OCI-LY3 (cell line): ENCODE measurements at regions not wholly inside any gene's neighbourhood (a gene's known extent, or its start where the extent isn't known, plus 50 kb on each side); places are given as distances from the start of the nearest gene placed in this dataset.

Experiments
- H2AFZ ChIP-seq: fragments of 200-600, 300-600 bp; shearing (Covaris generic); 2 replicates; pipeline ENCODE4 v1.6.0; 2014; ENCODE audit warnings: antibody characterized with exemption, low read depth, low read length
- H3K27ac ChIP-seq: fragments of 200-600, 300-600 bp; sonication (generic); 2 replicates; pipeline ENCODE4 v1.5.1; 2014; ENCODE audit warnings: mild to moderate bottlenecking, low read length, moderate library complexity, mixed read lengths
- H3K27me3 ChIP-seq: fragments of 200-600, 300-600 bp; sonication (generic); 2 replicates; pipeline ENCODE4 v1.6.1; 2014; ENCODE audit warnings: low read depth, low read length, mixed read lengths
- H3K36me3 ChIP-seq: fragments of 200-600, 300-600 bp; sonication (generic); replicated peaks from 2 replicates; pipeline ENCODE3; 2014; ENCODE audit warnings: low read depth, low read length, mixed read lengths
- H3K4me1 ChIP-seq: fragments of 300-600, 200-600 bp; sonication (generic); 2 replicates; pipeline ENCODE4 v1.6.1; 2014; ENCODE audit warnings: low read length, mixed read lengths
- H3K4me2 ChIP-seq: fragments of 200-600, 300-600 bp; sonication (generic); 2 replicates; pipeline ENCODE4 v1.6.1; 2014; ENCODE audit warnings: low read length, mixed read lengths
- H3K4me3 ChIP-seq: fragments of 300-600, 200-600 bp; sonication (generic); 2 replicates; pipeline ENCODE4 v1.5.1; 2014; ENCODE audit warnings: antibody characterized with exemption, mild to moderate bottlenecking, low read length, moderate library complexity
- H3K79me2 ChIP-seq: fragments of 300-600, 200-600 bp; shearing (Covaris generic); 2 replicates; pipeline ENCODE4 v1.6.1; 2014; ENCODE audit warnings: mild to moderate bottlenecking, low read length, mixed read lengths
- H3K9ac ChIP-seq: fragments of 300-600, 200-600 bp; shearing (Covaris generic); 2 replicates; pipeline ENCODE4 v1.6.0; 2014; ENCODE audit warnings: mild to moderate bottlenecking, low read length, moderate library complexity
- H3K9me3 ChIP-seq: fragments of 200-600, 300-600 bp; shearing (Covaris generic); 2 replicates; pipeline ENCODE4 v1.6.1; 2014; ENCODE audit warnings: low read length, mixed read lengths; ENCODE audit not compliant: insufficient read depth
- H4K20me1 ChIP-seq: fragments of 200-600, 300-600 bp; sonication (generic); 2 replicates; pipeline ENCODE4 v1.6.1; 2016; ENCODE audit warnings: low read length, mixed read lengths; ENCODE audit not compliant: insufficient read depth
- CTCF ChIP-seq: fragments of 200-600, 300-600 bp; sonication (generic); IDR thresholded peaks from 2 replicates; pipeline ENCODE4 v1.5.1; 2014; ENCODE audit warnings: antibody characterized with exemption, low read length, low read depth
- EZH2phosphoT487 ChIP-seq: fragments of 200-600 bp; shearing (Covaris generic); IDR thresholded peaks from 2 replicates; pipeline ENCODE4 v1.6.1; 2018; ENCODE audit warnings: antibody characterized with exemption, mixed run types, low read depth

- no peak overlapping the region for H3K9ac ChIP-seq
- TF ChIP-seq CTCF (no peak), EZH2phosphoT487 (no peak)
These were observed 293.4 kb upstream of the F9 start for GRCh38 chrX:139237141-139237540.

GRCh38 chrX:139234898-139235297 lies 295.6 kb upstream of the F9 start:
- no peaks in the 10 kb centered on the region for H3K79me2 ChIP-seq
- H4K20me1 ChIP-seq, result no peaks in the 10 kb centered on the region

More at GRCh38 chrX:139237141-139237540, 293.4 kb upstream of the F9 start:
- H3K4me1 ChIP-seq, result no peaks in the 10 kb centered on the region
- H4K20me1 ChIP-seq, result no peaks in the 10 kb centered on the region
- no peaks in the 10 kb centered on the region for H3K79me2 ChIP-seq
- no peak overlapping the region for H3K4me3 ChIP-seq
- no peaks in the 10 kb centered on the region for H3K36me3 ChIP-seq
- H3K9me3 ChIP-seq, result no peaks in the 10 kb centered on the region
- no peaks in the 10 kb centered on the region for H3K27me3 ChIP-seq
- H3K4me2 ChIP-seq, result no peak overlapping the region
- H3K27ac ChIP-seq, result no peak overlapping the region
- H2AFZ ChIP-seq, result no peak overlapping the region

GRCh38 chrX:139224953-139225665 lies 305.4 kb upstream of the F9 start:
- TF ChIP-seq EZH2phosphoT487 (no peak), CTCF (no peak)
- no peak overlapping the region for H3K27ac ChIP-seq
- H3K4me2 ChIP-seq, result no peak overlapping the region
- H3K36me3 ChIP-seq, result no peaks in the 10 kb centered on the region
- no peaks in the 10 kb centered on the region for H3K27me3 ChIP-seq
- no peak overlapping the region for H2AFZ ChIP-seq
- H4K20me1 ChIP-seq, result no peaks in the 10 kb centered on the region
- H3K79me2 ChIP-seq, result no peaks in the 10 kb centered on the region
- no peak overlapping the region for H3K9ac ChIP-seq
- H3K4me1 ChIP-seq, result no peaks in the 10 kb centered on the region
- H3K9me3 ChIP-seq, result no peaks in the 10 kb centered on the region
- H3K4me3 ChIP-seq, result no peak overlapping the region

More at GRCh38 chrX:139234898-139235297, 295.6 kb upstream of the F9 start:
- TF ChIP-seq CTCF (no peak), EZH2phosphoT487 (no peak)
- Histone ChIP-seq H3K4me3 (no peak overlapping the region), H3K9ac (no peak overlapping the region), H2AFZ (no peak overlapping the region), H3K4me2 (no peak overlapping the region), H3K9me3 (no peaks in the 10 kb centered on the region), H3K27me3 (no peaks in the 10 kb centered on the region), H3K4me1 (no peaks in the 10 kb centered on the region), H3K36me3 (no peaks in the 10 kb centered on the region), H3K27ac (no peak overlapping the region)

GRCh38 chrX:139222511-139223200 lies 307.9 kb upstream of the F9 start:
- H3K4me3 ChIP-seq, result no peak overlapping the region
- no peaks in the 10 kb centered on the region for H3K36me3 ChIP-seq
- H3K27ac ChIP-seq, result no peak overlapping the region
- no peak overlapping the region for H3K4me2 ChIP-seq
- no peaks in the 10 kb centered on the region for H3K4me1 ChIP-seq
- no peaks in the 10 kb centered on the region for H4K20me1 ChIP-seq
- no peak overlapping the region for H3K9ac ChIP-seq
- H3K79me2 ChIP-seq, result no peaks in the 10 kb centered on the region
- H3K9me3 ChIP-seq, result no peaks in the 10 kb centered on the region
- TF ChIP-seq CTCF, result no peak
- TF ChIP-seq EZH2phosphoT487, result no peak
- H3K27me3 ChIP-seq, result no peaks in the 10 kb centered on the region
- no peak overlapping the region for H2AFZ ChIP-seq
